Heart right ventricle (tissue), 16 donors: ENCODE measurements at regions not wholly inside any gene's neighbourhood (a gene's known extent, or its start where the extent isn't known, plus 50 kb on each side); places are given as distances from the start of the nearest gene placed in this dataset.
A peak's percentile ranks its signal among the peaks of the same experiment; 100 is the strongest.

Experiments
- ATAC-seq, 8 donors: fragments of 200-7000 bp; cut with Tn5 transposase; one replicate each; pipeline ENCODE4 v1.9.1; 2020; ENCODE audit warnings: mild to moderate bottlenecking in 8 of 8, moderate library complexity in 8 of 8, moderate number of reproducible peaks in 1 of 8
- DNase-seq, 2 donors: peaks; one replicate each; pipeline ENCODE4 v3.0.0-alpha.2; 2020
- H3K27ac ChIP-seq, 10 donors: fragments of 200-600 bp; sonication (generic) in 2 of 10; one replicate each; pipeline versions ENCODE4 v1.5.0 to v1.8.0; 2020 to 2022; ENCODE audit warnings: mild to moderate bottlenecking in 3 of 10
- H3K27me3 ChIP-seq, 7 donors: fragments of 200-600 bp; one replicate each; pipeline ENCODE4 v1.8.0; 2021 to 2022; ENCODE audit warnings: mild to moderate bottlenecking in 2 of 7
- H3K36me3 ChIP-seq, 9 donors: fragments of 200-600 bp; sonication (generic) in 1 of 9; one replicate each; pipeline versions ENCODE4 v1.5.0 to v1.8.0; 2020 to 2022; ENCODE audit warnings: mild to moderate bottlenecking in 2 of 9
- H3K4me1 ChIP-seq, 9 donors: fragments of 200-600 bp; sonication (generic) in 1 of 9; one replicate each; pipeline versions ENCODE4 v1.5.0 to v1.8.0; 2020 to 2022; ENCODE audit warnings: mild to moderate bottlenecking in 4 of 9
- H3K4me3 ChIP-seq, 10 donors: fragments of 200-600 bp; sonication (generic) in 2 of 10; one replicate each; pipeline versions ENCODE4 v1.5.0 to v1.8.0; 2020 to 2022; ENCODE audit warnings: mild to moderate bottlenecking in 7 of 10, moderate library complexity in 2 of 10
- H3K9me3 ChIP-seq, 11 donors: fragments of 200-600 bp in 10 of 11; sonication (generic) in 2 of 11; one replicate each; pipeline versions ENCODE4 v1.5.0 to v1.8.0; 2013 to 2022; ENCODE audit warnings: mild to moderate bottlenecking in 2 of 11, control low read depth in 1 of 11, moderate library complexity in 1 of 11
- CTCF ChIP-seq, 9 donors: fragments of 200-600 bp; sonication (generic) in 2 of 9; IDR thresholded peaks; one replicate each; pipeline versions ENCODE4 v1.5.0 to v1.8.0; 2021 to 2022; ENCODE audit warnings: antibody characterized with exemption in 9 of 9, mild to moderate bottlenecking in 5 of 9, moderate library complexity in 1 of 9
- WGBS, 2 donors: extraction: QIAGEN DNeasy Blood & Tissue Kit; methylation state at CpG; one replicate each; pipeline ENCODE4 v1.1.7; 2013; ENCODE audit warnings: inconsistent platforms in 1 of 2; 5-methylcytosine and 5-hydroxymethylcytosine counted together
- intact Hi-C, 10 donors: fragments of 100-400 bp; cut with DNase I; formaldehyde crosslinking; loops; one replicate each; pipeline versions ENCODE4 v1.11.1 to v1.14.2; 2022
- donor health status: Arrhythmogenic right ventricular cardiomyopathy.
- donor health status: ischemic (EF 13 %, LVEDD 7.1; RV severe dilation, severe dysfunction).
- donor health status: healthy with polysubstance abuse.
- donor health status: DM: no; HTN: yes; CAD: no.
- donor health status: DM: no; HTN: no; CAD: no.
- donor health status: ischemic (EF 25% LVEDD 6.9; RV normal size, moderate dysfunction).
- donor health status: ischemic (EF 25% LVEDD 5.7; RV mildly dilated, moderate dysfunction).
- donor health status: healthy.
- donor health status: DM: yes; HTN: yes; CAD: no.
- donor health status: Ischemic cardiomyopathy.
- donor health status: ischemic (EF 35%, LVEDD 5.7; RV mildly dilated, moderate dysfunction).
- donor health status: nonischemic (EF 11% LVEDD 7.7; RV severe dilation, severe dysfunction).
- donor health status: DM: yes; HTN: yes; CAD: no.
- donor health status: PGD.
- donor health status: ischemic (EF 29% LVEDD 5.4; RV normal size, mild dysfunction).
- donor health status: nonischemic (EF 23%, LVEDD 6.1; RV moderate dilation, normal function).

GRCh38 chr1:198936371-198937083 is 297.7 kb downstream of the PTPRC start:
- H3K27ac ChIP-seq, result peak overlapping the region in 9 of 10 donors; percentile 61 to 88 (median 77)
- no peaks in the 10 kb centered on the region for H3K9me3 ChIP-seq
- H3K36me3 ChIP-seq, result no peaks in the 10 kb centered on the region
- intact Hi-C loops, result loop anchor here in 3 of 10 donors (2.0 to 10.0 kb wide), 4 partner anchors 34 to 162 kb away; no protein-coding TSS in a partner anchor
- ATAC-seq (peak in 7 of 8 donors; percentile 36 to 81 (median 68)), DNase-seq (no peak)
- no peaks in the 10 kb centered on the region for H3K27me3 ChIP-seq
- peak overlapping the region; percentile 24 to 80 (median 59) for H3K4me3 ChIP-seq
- 0 to 2% methylated on average over 6 of the region's 6 CpGs for WGBS, 2 donors
- TF ChIP-seq CTCF (IDR thresholded peaks at IDR 0.05), result no peak
- peaks cover 2 to 51% (median 20%) of the 10 kb centered on the region in 9 donors for H3K4me1 ChIP-seq

DNA sequence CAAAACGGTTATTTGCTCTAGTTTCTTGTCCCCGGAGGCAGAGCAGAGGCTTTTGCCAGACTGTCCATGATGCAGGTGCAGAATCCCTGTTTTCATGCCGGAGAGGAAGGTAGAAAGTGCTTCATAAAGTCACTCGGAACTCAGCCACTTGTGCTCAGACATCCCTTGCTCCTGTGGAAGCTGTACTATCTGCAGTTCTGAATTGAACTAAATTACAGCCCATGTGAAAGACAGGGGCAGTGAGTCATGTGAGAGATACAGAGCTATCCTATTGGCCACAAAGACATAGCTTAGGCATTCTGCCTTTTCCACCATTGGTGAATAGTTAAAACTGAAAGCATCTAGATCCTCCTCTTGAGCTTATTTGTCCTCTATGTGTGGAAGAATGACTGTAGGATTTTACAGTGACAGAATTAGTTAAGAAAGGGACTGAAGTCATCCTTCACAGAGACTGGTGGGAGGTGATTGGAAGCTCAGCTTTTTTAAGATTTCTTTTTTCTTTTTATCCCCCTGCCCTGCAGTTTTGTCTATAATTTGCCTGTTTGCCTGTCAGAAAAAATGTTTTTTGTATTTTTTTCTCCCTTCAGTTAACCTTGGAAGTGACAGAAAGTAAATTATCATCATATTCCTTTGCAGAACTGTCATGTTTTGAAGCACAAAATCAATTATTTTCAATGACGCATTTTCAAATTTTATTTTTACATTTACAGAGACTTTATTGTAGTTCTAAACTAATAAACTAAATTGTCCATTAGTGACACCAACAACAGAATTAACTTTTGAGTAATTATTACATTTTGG is 298.6 kb downstream of the PTPRC start:
- 16 to 18% methylated on average over 5 of the region's 5 CpGs for WGBS, 2 donors

DNA sequence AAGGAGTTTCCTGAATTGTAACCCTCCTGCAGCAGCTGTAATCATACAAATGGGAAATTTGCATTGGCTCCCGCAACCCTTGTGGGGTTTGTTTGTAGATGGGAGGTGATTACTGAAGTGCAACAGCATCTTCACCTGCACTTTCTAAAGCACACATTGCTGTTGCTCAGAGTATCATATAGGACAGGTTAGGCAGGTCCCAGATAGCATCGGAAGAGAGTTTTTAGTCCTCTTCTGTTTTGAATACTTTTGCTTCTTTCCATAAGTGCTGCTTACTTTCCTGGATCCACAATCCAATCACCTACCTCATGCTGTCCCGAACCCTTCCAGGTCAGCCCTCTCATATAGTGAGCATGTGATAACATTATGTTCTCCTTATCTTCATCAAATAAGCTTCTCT is 300.4 kb downstream of the PTPRC start:
- ATAC-seq (no peak), DNase-seq (no peak)
- Histone ChIP-seq H3K4me3 (no peak overlapping the region), H3K9me3 (no peaks in the 10 kb centered on the region), H3K27me3 (no peaks in the 10 kb centered on the region), H3K27ac (no peak overlapping the region), H3K4me1 (peaks cover 2 to 24% (median 9%) of the 10 kb centered on the region in 9 donors), H3K36me3 (no peaks in the 10 kb centered on the region)
- 95 to 96% methylated on average over 3 of the region's 3 CpGs for WGBS, 2 donors
- intact Hi-C loops, result loop anchor here in 3 of 10 donors (5.0 to 10.0 kb wide), 3 partner anchors 37 to 164 kb away; no protein-coding TSS in a partner anchor
- no peak for TF ChIP-seq CTCF (IDR thresholded peaks at IDR 0.05)

More for the DNA sequence above, 298.6 kb downstream of the PTPRC start:
- ATAC-seq (peak; percentile 97 to 98 (median 97)), DNase-seq (peak in 1 of 2 donors; percentile 67)
- H3K9me3 ChIP-seq, result no peaks in the 10 kb centered on the region
- no peaks in the 10 kb centered on the region for H3K27me3 ChIP-seq
- no peak for TF ChIP-seq CTCF (IDR thresholded peaks at IDR 0.05)
- peaks cover 2 to 42% (median 20%) of the 10 kb centered on the region in 9 donors for H3K4me1 ChIP-seq
- H3K36me3 ChIP-seq, result no peaks in the 10 kb centered on the region
- intact Hi-C loops, result loop anchor here in 3 of 10 donors (2.0 to 10.0 kb wide), 4 partner anchors 35 to 163 kb away; no protein-coding TSS in a partner anchor
- H3K4me3 ChIP-seq, result peak overlapping the region; percentile 24 to 80 (median 59)
- H3K27ac ChIP-seq, result peak overlapping the region in 9 of 10 donors; percentile 61 to 88 (median 77)

DNA sequence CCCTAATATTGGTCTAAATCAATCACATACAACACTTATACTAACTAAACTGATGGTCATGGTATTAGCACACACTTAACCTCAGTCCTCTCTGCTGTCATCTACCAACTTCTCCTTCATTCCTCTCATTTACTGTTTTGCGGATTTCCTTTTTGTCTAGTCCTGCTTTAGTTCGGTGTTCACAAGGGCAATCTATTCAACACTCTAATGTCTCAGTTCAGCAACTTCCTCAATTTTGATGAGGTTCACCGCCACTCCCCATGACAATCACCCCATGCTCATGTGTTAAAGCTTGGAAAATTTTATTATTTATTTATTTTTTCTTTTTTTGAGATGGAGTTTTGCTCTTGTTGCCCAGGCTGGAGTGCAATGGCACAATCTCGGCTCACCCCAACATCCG is 301.1 kb downstream of the PTPRC start:
- no peak for TF ChIP-seq CTCF (IDR thresholded peaks at IDR 0.05)
- Histone ChIP-seq H3K9me3 (no peaks in the 10 kb centered on the region), H3K36me3 (no peaks in the 10 kb centered on the region), H3K4me1 (peaks cover 0 to 17% (median 4%) of the 10 kb centered on the region in 9 donors), H3K27ac (no peak overlapping the region), H3K4me3 (no peak overlapping the region), H3K27me3 (no peaks in the 10 kb centered on the region)
- DNase-seq (no peak), ATAC-seq (no peak)
- 92 to 95% methylated on average over 5 of the region's 5 CpGs for WGBS, 2 donors
- intact Hi-C loops, result loop anchor here in 3 of 10 donors (5.0 to 10.0 kb wide), 3 partner anchors 38 to 165 kb away; no protein-coding TSS in a partner anchor
